ENCODE measurements at regions not wholly inside any gene's neighbourhood (a gene's known extent, or its start where the extent isn't known, plus 50 kb on each side); places are given as distances from the start of the nearest gene placed in this dataset.

DNA sequence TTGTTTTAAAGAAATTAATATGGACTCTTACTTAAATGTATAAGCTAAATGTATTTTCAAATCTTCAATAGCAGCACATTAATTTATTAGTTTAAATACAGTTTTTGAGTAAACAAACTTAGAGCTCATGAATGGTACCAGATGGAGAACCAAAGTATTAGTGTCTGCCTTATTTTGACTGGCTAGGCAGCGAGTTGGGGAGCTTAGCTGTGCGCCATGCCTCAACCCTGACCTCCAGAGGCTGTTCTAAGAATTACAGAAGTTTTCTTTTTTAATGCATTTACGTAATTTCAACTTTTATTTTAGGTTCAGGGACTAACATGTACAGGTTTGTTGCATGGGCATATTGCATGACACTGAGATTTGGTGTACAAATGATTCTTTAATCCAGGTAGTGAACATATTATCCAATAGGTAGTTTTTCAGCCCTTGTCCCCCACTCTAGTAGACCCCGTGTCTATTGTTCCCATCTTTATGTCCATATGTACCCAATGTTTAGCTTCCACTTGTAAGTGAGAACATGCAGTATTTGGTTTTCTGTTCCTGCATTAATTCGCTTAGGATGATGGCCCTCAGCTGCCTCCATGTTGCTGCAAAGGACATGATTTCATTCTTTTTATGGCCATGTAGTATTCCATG is 166.8 kb downstream of the IQUB start:
- Histone ChIP-seq H3K79me2 (replicated peaks; ENCODE audit: insufficient read depth, low read length) (no peaks in the 10 kb centered on the region), H3K27me3 (ENCODE audit: insufficient read depth, low read depth, low read length) (no peaks in the 10 kb centered on the region), H3K9me2 (ENCODE audit: insufficient read depth, low read length) (no peaks in the 10 kb centered on the region), H4K20me1 (ENCODE audit: insufficient read depth) (no peaks in the 10 kb centered on the region), H3K4me2 (ENCODE audit: low read length) (no peak overlapping the region), H3K4me3 (ENCODE audit: low read length) (no peak overlapping the region), H2AFZ (ENCODE audit: low read depth, low read length) (no peak overlapping the region), H3K36me3 (ENCODE audit: insufficient read depth, low read length) (no peaks in the 10 kb centered on the region), H3K9me3 (ENCODE audit: low read length) (no peaks in the 10 kb centered on the region), H3K27ac (ENCODE audit: low read length) (no peak overlapping the region), H3K9ac (ENCODE audit: low read length) (no peak overlapping the region), H3F3A (ENCODE audit: insufficient read depth, low read length, poor library complexity, severe bottlenecking) (no peaks in the 10 kb centered on the region)
- TF ChIP-seq EP300 (conservative IDR thresholded peaks at IDR 0.05; ENCODE audit: poor library complexity, severe bottlenecking) (no peak), SMC3 (conservative IDR thresholded peaks at IDR 0.05; ENCODE audit: poor library complexity) (peak; percentile 58), POLR2AphosphoS5 (IDR thresholded peaks at IDR 0.05) (no peak), EZH2 (IDR thresholded peaks at IDR 0.05; ENCODE audit: borderline replicate concordance, insufficient read depth, low read length, poor library complexity, severe bottlenecking) (no peak), TAF1 (IDR thresholded peaks at IDR 0.05; ENCODE audit: low read depth) (no peak), MXI1 (conservative IDR thresholded peaks at IDR 0.05; ENCODE audit: poor library complexity, severe bottlenecking) (no peak), RAD21 (conservative IDR thresholded peaks at IDR 0.05) (peak; percentile 62)
- TF ChIP-seq, protein P1, sequence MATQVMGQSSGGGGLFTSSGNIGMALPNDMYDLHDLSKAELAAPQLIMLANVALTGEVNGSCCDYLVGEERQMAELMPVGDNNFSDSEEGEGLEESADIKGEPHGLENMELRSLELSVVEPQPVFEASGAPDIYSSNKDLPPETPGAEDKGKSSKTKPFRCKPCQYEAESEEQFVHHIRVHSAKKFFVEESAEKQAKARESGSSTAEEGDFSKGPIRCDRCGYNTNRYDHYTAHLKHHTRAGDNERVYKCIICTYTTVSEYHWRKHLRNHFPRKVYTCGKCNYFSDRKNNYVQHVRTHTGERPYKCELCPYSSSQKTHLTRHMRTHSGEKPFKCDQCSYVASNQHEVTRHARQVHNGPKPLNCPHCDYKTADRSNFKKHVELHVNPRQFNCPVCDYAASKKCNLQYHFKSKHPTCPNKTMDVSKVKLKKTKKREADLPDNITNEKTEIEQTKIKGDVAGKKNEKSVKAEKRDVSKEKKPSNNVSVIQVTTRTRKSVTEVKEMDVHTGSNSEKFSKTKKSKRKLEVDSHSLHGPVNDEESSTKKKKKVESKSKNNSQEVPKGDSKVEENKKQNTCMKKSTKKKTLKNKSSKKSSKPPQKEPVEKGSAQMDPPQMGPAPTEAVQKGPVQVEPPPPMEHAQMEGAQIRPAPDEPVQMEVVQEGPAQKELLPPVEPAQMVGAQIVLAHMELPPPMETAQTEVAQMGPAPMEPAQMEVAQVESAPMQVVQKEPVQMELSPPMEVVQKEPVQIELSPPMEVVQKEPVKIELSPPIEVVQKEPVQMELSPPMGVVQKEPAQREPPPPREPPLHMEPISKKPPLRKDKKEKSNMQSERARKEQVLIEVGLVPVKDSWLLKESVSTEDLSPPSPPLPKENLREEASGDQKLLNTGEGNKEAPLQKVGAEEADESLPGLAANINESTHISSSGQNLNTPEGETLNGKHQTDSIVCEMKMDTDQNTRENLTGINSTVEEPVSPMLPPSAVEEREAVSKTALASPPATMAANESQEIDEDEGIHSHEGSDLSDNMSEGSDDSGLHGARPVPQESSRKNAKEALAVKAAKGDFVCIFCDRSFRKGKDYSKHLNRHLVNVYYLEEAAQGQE (IDR thresholded peaks at IDR 0.05; ENCODE audit: borderline replicate concordance): no peak
- TF ChIP-seq, protein P2, sequence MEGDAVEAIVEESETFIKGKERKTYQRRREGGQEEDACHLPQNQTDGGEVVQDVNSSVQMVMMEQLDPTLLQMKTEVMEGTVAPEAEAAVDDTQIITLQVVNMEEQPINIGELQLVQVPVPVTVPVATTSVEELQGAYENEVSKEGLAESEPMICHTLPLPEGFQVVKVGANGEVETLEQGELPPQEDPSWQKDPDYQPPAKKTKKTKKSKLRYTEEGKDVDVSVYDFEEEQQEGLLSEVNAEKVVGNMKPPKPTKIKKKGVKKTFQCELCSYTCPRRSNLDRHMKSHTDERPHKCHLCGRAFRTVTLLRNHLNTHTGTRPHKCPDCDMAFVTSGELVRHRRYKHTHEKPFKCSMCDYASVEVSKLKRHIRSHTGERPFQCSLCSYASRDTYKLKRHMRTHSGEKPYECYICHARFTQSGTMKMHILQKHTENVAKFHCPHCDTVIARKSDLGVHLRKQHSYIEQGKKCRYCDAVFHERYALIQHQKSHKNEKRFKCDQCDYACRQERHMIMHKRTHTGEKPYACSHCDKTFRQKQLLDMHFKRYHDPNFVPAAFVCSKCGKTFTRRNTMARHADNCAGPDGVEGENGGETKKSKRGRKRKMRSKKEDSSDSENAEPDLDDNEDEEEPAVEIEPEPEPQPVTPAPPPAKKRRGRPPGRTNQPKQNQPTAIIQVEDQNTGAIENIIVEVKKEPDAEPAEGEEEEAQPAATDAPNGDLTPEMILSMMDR (IDR thresholded peaks at IDR 0.05; ENCODE audit: poor library complexity, severe bottlenecking): peak; percentile 61

DNA sequence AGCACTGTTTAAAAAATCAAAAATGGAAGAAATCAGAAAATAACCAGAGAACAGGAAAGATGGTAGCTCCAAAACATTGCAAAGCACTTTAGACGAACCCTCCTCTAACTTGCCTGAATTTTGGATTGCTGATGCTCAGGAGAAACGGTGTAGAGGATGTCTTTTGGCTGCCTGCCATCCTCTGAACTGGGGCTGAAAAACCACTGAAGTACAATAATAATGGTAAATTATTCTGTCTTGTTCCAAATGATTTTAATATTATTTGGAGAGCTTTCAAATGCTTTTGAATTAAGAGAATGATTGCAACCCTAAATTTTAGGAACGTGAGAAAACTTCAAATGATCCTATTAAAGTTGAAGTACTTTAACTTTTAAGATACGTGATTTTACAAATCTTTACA is 167.3 kb upstream of the SLC13A1 start:
- no peaks in the 10 kb centered on the region for H3F3A ChIP-seq (ENCODE audit: insufficient read depth, low read length, poor library complexity, severe bottlenecking)
- H3K4me3 ChIP-seq (ENCODE audit: low read length): no peak overlapping the region
- TF ChIP-seq, protein P1 (IDR thresholded peaks at IDR 0.05; ENCODE audit: borderline replicate concordance): no peak
- no peak for TF ChIP-seq EP300 (conservative IDR thresholded peaks at IDR 0.05; ENCODE audit: poor library complexity, severe bottlenecking)
- TF ChIP-seq MXI1 (conservative IDR thresholded peaks at IDR 0.05; ENCODE audit: poor library complexity, severe bottlenecking): no peak
- no peak overlapping the region for H3K9ac ChIP-seq (ENCODE audit: low read length)
- H3K27me3 ChIP-seq (ENCODE audit: insufficient read depth, low read depth, low read length): no peaks in the 10 kb centered on the region
- H3K36me3 ChIP-seq (ENCODE audit: insufficient read depth, low read length): no peaks in the 10 kb centered on the region
- H3K79me2 ChIP-seq (replicated peaks; ENCODE audit: insufficient read depth, low read length): no peaks in the 10 kb centered on the region
- H3K9me3 ChIP-seq (ENCODE audit: low read length): no peaks in the 10 kb centered on the region
- no peak overlapping the region for H2AFZ ChIP-seq (ENCODE audit: low read depth, low read length)
- H4K20me1 ChIP-seq (ENCODE audit: insufficient read depth): no peaks in the 10 kb centered on the region
- H3K27ac ChIP-seq (ENCODE audit: low read length): no peak overlapping the region
- H3K9me2 ChIP-seq (ENCODE audit: insufficient read depth, low read length): no peaks in the 10 kb centered on the region
- no peak overlapping the region for H3K4me2 ChIP-seq (ENCODE audit: low read length)

Measured in neural cell (in vitro differentiated cells).